B cell (primary cell): ENCODE measurements at regions not wholly inside any gene's neighbourhood (a gene's known extent, or its start where the extent isn't known, plus 50 kb on each side); places are given as distances from the start of the nearest gene placed in this dataset.

Experiments
- ATAC-seq: fragments of 200-7000 bp; cut with Tn5 transposase; one replicate; pipeline ENCODE4 v1.10.0; 2021; ENCODE audit warnings: low read depth, mild to moderate bottlenecking, moderate number of reproducible peaks, moderate library complexity
- CTCF ChIA-PET: fragments of 350-600 bp; sonication (Branson Sonifier 250); formaldehyde crosslinking; loops from one replicate; lab custom pipeline; 2021; ENCODE audit warnings: antibody characterized with exemption, inconsistent platforms; lab: Charles Lee
- POLR2A ChIA-PET: fragments of 350-600 bp; sonication (Branson Sonifier 250); formaldehyde crosslinking; loops from one replicate; lab custom pipeline; 2021; ENCODE audit warnings: antibody characterized with exemption; lab: Charles Lee
- DNase-seq: peaks from one replicate; pipeline ENCODE4 v3.0.0; 2013
- H2AFZ ChIP-seq: 2 replicates; pipeline ENCODE4 v1.6.1; 2012; ENCODE audit warnings: mild to moderate bottlenecking, low read depth, low read length; ENCODE audit not compliant: insufficient read depth, poor library complexity, severe bottlenecking
- H3K27ac ChIP-seq, 2 donors: 1 replicate in 1 of 2; 2 replicates in 1 of 2; pipeline ENCODE4 v1.5.1; 2012 to 2013; ENCODE audit warnings: low read length in 2 of 2, mild to moderate bottlenecking in 2 of 2, moderate library complexity in 1 of 2
- H3K27me3 ChIP-seq, 4 experiments: fragments of 200-600 bp in 1 of 4; sonication (generic) in 1 of 4; replicated peaks in 1 of 4; 1 replicate in 2 of 4; 2 replicates in 2 of 4; pipeline versions ENCODE4 v1.6.1 to v1.7.0; 2013 to 2016; ENCODE audit warnings: low read length in 3 of 4, mild to moderate bottlenecking in 2 of 4, mixed read lengths in 1 of 4, moderate library complexity in 1 of 4; ENCODE audit not compliant: insufficient read depth in 4 of 4, control insufficient read depth in 3 of 4; ENCODE audit errors: control extremely low read depth in 1 of 4
- H3K36me3 ChIP-seq, 2 experiments: replicated peaks in 1 of 2; 1 replicate in 1 of 2; 2 replicates in 1 of 2; pipeline versions ENCODE4 v1.6.1 to v1.7.1; 2013; ENCODE audit warnings: low read length in 1 of 2; ENCODE audit not compliant: insufficient read depth in 2 of 2, control insufficient read depth in 1 of 2; ENCODE audit errors: control extremely low read depth in 1 of 2, extremely low read depth in 1 of 2
- H3K4me1 ChIP-seq, 2 donors: fragments of 200-600 bp in 1 of 2; sonication (generic) in 1 of 2; 1 replicate in 1 of 2; 2 replicates in 1 of 2; pipeline versions ENCODE4 v1.5.1 to v1.6.1; 2013 to 2017; ENCODE audit warnings: low read length in 2 of 2; ENCODE audit not compliant: control insufficient read depth in 2 of 2, insufficient read depth in 2 of 2
- H3K4me2 ChIP-seq: replicated peaks from 2 replicates; pipeline ENCODE3; 2012; ENCODE audit warnings: mild to moderate bottlenecking, low read depth, low read length; ENCODE audit not compliant: poor library complexity, severe bottlenecking
- H3K4me3 ChIP-seq, 5 experiments: fragments of 200-600 bp in 1 of 5; sonication (generic) in 1 of 5; 1 replicate in 3 of 5; 2 replicates in 2 of 5; pipeline versions ENCODE4 v1.5.1 to v1.7.0; 2011 to 2016; ENCODE audit warnings: low read length in 4 of 5, mild to moderate bottlenecking in 4 of 5, low read depth in 2 of 5, control low read depth in 1 of 5, moderate library complexity in 1 of 5; ENCODE audit not compliant: insufficient read depth in 1 of 5; ENCODE audit errors: control extremely low read depth in 1 of 5, extremely low read depth in 1 of 5
- H3K79me2 ChIP-seq: fragments of 200-600 bp; sonication (generic); one replicate; pipeline ENCODE4 v1.6.0; 2016; ENCODE audit warnings: low read length; ENCODE audit not compliant: control insufficient read depth, insufficient read depth
- H3K9ac ChIP-seq: fragments of 200-600 bp; sonication (generic); 2 replicates; pipeline ENCODE4 v1.6.1; 2017; ENCODE audit warnings: mild to moderate bottlenecking, low read length, moderate library complexity
- H3K9me3 ChIP-seq, 3 donors: one replicate each; pipeline versions ENCODE4 v1.6.1 to v1.7.1; 2013; ENCODE audit warnings: low read length in 2 of 3; ENCODE audit not compliant: control insufficient read depth in 2 of 3, insufficient read depth in 1 of 3; ENCODE audit errors: control extremely low read depth in 1 of 3
- H4K20me1 ChIP-seq: 2 replicates; pipeline ENCODE4 v1.6.0; 2012; ENCODE audit warnings: mild to moderate bottlenecking, low read length; ENCODE audit not compliant: insufficient read depth, control insufficient read depth, poor library complexity, severe bottlenecking
- H3K27ac Mint-ChIP-seq: one replicate; pipeline ENCODE4 v1.8.0; 2021; ENCODE audit warnings: mixed read lengths
- H3K27me3 Mint-ChIP-seq: one replicate; pipeline ENCODE4 v1.8.0; 2021; ENCODE audit warnings: mixed read lengths
- H3K4me1 Mint-ChIP-seq: one replicate; pipeline ENCODE4 v1.8.0; 2021; ENCODE audit warnings: mixed read lengths
- H3K4me3 Mint-ChIP-seq: one replicate; pipeline ENCODE4 v1.8.0; 2021; ENCODE audit warnings: mixed read lengths
- H3K9me3 Mint-ChIP-seq: one replicate; pipeline ENCODE4 v1.8.0; 2022; ENCODE audit warnings: mixed read lengths; ENCODE audit not compliant: insufficient read depth
- CTCF ChIP-seq: fragments of 200-600 bp; IDR thresholded peaks from one replicate; pipeline ENCODE4 v1.8.0; 2022; ENCODE audit warnings: antibody characterized with exemption, mild to moderate bottlenecking
- EZH2 ChIP-seq: IDR thresholded peaks from 2 replicates; pipeline ENCODE4 v1.6.1; 2012; ENCODE audit warnings: borderline replicate concordance, low read depth, mild to moderate bottlenecking, moderate library complexity, low read length; ENCODE audit not compliant: insufficient read depth, poor library complexity, severe bottlenecking
- WGBS: methylation state at CpG from one replicate; pipeline ENCODE4 v1.1.5; 2013; ENCODE audit warnings: missing lambda C conversion rate; ENCODE audit not compliant: insufficient coverage; 5-methylcytosine and 5-hydroxymethylcytosine counted together
- intact Hi-C: fragments of 100-400 bp; cut with micrococcal nuclease; formaldehyde crosslinking; loops from one replicate; pipeline ENCODE4 v1.10.0; 2022

DNA sequence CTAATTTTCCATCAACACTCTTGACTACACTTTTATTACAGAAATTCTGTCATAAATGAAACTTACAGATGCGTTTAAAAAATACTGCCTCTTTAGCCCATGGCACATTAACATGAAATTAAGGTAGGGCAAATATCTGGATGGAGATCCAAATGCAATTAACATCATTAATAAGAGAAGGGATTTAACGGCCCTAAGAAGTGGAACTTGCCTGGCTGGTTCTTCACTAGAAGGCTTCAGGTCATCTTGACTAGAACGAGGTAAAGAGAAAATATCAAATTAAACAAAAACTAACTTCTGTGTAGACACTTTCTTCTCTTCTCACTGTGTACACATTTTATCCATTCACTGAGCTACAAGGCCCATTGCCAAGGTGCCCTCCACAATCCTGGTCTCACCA, 1093.4 kb downstream of the EFNB2 start:
- H3K9me3 Mint-ChIP-seq: no peaks in the 10 kb centered on the region
- WGBS: no CpG with 5 or more reads among the region's 3 CpGs
- TF ChIP-seq EZH2 (no peak), CTCF (no peak)
- DNase-seq: no peak
- Histone ChIP-seq H3K4me3 (no peak overlapping the region), H3K4me1 (no peaks in the 10 kb centered on the region), H3K9me3 (no peaks in the 10 kb centered on the region), H3K79me2 (no peaks in the 10 kb centered on the region), H4K20me1 (no peaks in the 10 kb centered on the region), H3K4me2 (no peak overlapping the region), H3K27me3 (no peaks in the 10 kb centered on the region), H3K27ac (no peak overlapping the region), H3K9ac (no peak overlapping the region), H3K36me3 (no peaks in the 10 kb centered on the region), H2AFZ (no peak overlapping the region)
- H3K4me1 Mint-ChIP-seq: no peaks in the 10 kb centered on the region
- ChIA-PET POLR2A (no interaction called here), CTCF (no interaction called here)
- H3K27ac Mint-ChIP-seq: no peak overlapping the region
- no peaks in the 10 kb centered on the region for H3K27me3 Mint-ChIP-seq
- no peak for ATAC-seq
- intact Hi-C loops: no loop called here
- H3K4me3 Mint-ChIP-seq: no peak overlapping the region

DNA sequence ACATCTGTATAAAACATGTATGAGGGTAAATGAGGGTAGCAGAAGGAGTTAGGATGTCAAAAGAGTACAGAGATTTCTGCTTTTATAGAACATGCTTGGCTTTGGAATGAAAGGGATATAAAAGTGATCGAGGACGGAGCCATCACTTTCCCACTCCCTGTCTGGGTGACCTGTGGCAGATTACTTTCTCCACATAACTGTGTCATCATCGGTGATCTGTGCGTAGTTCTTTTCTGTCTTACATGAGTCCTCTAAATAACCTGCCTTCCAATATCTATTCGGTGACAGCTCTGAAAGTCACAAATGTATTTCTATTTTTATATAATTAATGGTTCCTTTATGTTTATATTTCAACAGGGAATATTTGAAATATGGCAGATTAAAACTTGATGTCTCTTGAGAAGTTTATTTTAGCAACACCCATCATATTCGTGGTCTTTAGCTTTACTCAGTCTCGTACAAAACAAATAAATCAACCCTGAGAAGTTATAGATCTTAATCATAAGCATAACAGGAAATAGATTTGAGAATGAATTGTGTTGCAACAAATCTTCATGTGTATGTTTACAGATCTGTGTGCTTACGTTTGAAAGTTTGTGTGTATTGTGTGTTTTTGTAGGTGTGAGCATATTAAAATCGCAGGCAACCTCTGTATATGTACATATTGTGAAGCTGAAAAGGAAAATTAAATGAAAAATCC, 1094.3 kb downstream of the EFNB2 start:
- Histone ChIP-seq H3K27ac (no peak overlapping the region), H3K27me3 (no peaks in the 10 kb centered on the region), H3K36me3 (no peaks in the 10 kb centered on the region), H4K20me1 (no peaks in the 10 kb centered on the region), H3K9me3 (no peaks in the 10 kb centered on the region), H3K79me2 (no peaks in the 10 kb centered on the region), H3K4me2 (no peak overlapping the region), H3K9ac (no peak overlapping the region), H3K4me1 (no peaks in the 10 kb centered on the region), H2AFZ (no peak overlapping the region), H3K4me3 (no peak overlapping the region)
- intact Hi-C loops: no loop called here
- DNase-seq: no peak
- WGBS: 83% methylated on average over 2 of the region's 9 CpGs
- ChIA-PET POLR2A (no interaction called here), CTCF (no interaction called here)
- H3K4me1 Mint-ChIP-seq: no peaks in the 10 kb centered on the region
- H3K27ac Mint-ChIP-seq: no peak overlapping the region
- H3K9me3 Mint-ChIP-seq: no peaks in the 10 kb centered on the region
- TF ChIP-seq CTCF (no peak), EZH2 (no peak)
- H3K27me3 Mint-ChIP-seq: no peaks in the 10 kb centered on the region
- H3K4me3 Mint-ChIP-seq: no peak overlapping the region
- no peak for ATAC-seq
